HG03066 (cell line): ENCODE measurements at regions not wholly inside any gene's neighbourhood (a gene's known extent, or its start where the extent isn't known, plus 50 kb on each side); places are given as distances from the start of the nearest gene placed in this dataset.
"Not testable (repeated sequence)": the region's sequence is repeated elsewhere in the genome, so short reads cannot be mapped to it uniquely, and the experiment has no call there.

Experiments used
- ATAC-seq: cut with Tn5 transposase; IDR thresholded peaks from one replicate; pipeline ENCODE4 v1.9.1; 2021; ENCODE audit warnings: low read depth; ENCODE audit not compliant: unreplicated experiment

DNA sequence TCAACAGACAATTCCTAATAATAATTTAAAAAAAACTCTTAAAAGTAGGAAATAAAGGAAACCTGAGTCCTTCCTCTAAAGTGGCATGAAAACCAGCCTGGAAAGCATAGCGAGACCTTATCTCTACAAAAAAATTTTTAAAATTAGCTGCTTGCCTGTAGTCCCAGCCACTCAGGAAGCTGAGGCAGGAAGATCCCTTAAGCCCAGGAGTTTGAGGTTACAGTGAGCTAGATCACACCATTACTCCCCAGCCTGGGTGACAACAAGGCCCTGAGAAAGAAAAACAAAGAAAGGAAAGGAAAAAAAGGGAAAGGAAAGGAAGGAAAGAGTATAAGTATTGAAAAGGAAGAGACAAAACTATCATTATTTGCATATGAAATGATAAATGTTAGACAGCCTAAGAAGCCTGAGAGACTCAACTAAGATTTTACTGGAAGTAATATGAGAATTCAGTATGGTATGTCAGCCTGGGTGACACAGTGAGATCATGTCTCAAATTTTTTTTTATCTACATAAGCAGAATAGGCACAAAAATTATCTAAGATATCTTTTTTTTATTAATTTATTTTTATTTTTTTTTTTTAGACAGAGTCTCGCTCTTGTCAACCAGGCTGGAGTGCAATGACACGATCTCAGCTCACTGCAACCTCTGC, 113.0 kb downstream of the GOSR1 start:
- no peak for ATAC-seq

GRCh38 chr17:30589431-30589830, 112.2 kb downstream of the GOSR1 start:
- no peak for ATAC-seq

DNA sequence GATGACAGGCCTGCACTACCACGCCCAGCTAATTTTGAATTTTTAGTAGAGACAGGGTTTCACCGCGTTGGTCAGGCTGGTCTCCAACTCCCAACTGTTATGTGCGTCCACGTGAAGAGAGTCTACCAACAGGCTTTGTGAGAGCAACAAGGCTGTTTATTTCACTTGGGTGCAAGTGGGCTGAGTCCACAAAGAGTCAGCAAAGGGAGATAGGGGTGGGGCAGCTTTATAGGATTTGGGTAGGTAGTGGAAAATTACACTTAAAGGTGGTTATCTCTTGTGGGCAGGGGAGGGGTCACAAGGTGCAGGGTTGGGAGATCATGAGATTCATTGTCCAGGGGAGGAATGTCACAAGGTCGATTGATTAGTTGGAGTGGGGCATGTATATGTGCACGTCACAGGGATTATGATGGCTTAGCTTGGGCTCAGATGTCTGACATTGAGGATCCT, 111.6 kb downstream of the GOSR1 start:
- no peak for ATAC-seq

DNA sequence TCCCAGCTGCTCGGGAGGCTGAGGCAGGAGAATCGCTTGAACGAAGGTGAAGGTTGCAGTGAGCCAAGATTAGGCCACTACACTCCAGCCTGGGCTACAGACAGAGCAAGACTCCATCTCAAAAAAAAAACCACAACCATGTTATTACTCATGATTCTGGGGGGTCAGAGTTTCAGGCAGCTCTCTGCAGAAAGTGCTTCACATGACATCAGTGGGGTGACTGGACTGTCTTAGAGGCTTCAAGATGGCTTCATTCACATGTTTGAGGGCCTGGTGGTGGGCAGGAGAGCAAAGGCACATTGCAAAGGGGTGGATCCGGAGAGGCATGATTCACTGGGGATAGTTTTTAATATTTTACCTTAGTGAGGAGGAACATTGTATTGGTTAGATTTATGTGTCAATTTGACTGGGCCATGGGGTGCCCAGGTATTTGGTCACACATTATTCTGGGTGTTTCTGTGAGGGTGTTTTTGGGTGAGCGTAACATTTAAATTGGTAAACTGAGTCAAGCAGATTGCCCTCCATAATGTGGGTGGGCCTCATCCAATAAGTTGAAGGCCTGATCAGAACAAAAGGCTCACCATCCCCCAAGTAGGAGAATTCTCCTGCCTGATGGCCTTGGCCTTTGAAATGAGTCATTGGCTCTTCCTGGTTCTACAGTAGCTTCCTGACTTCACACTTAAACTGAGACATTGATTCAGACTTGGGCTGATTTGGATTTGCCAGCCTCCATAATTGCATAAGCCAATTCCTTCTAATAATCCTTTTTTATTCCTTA, 109.8 kb downstream of the GOSR1 start:
- no peak for ATAC-seq

GRCh38 chr17:30584810-30585209, 107.6 kb downstream of the GOSR1 start:
- no peak for ATAC-seq

GRCh38 chr17:30580916-30581315, 103.7 kb downstream of the GOSR1 start:
- ATAC-seq, result no peak

DNA sequence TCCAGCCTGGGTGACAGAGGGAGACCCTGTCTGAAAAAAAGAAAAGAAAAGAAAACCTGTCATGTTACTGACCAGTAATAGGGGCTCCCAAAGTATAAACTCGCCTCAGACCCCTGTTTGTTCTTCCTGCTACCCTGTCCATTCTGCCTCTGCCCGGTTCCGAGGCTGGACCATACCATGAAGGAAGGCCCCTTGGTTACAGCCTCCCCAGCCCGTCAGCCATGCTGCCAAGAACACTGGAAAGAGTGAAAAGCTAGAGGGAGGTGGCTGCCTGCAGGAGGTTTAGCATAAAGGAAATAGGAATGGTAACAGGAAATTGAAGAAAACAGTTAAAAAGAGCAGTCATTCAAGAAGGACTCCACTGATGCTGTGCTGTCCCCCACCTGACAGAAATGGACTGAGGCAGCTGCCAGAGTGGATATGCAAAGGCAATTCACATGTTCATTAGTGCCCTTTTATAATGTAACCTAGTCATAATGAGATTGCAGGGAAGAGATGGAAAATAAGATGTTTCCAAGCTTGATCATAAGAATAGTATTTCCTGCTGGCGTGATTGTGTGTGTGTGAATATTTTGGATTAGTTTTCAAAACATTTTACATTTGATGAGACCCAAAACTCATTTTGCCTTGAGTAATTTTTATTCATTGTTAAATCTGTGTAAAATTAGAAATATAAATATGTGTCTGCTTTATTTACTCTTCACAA, 102.6 kb downstream of the GOSR1 start:
- ATAC-seq, result no peak

GRCh38 chr17:30578015-30578717, 101.0 kb downstream of the GOSR1 start:
- not testable (repeated sequence) for ATAC-seq
